ENCODE measurements at regions not wholly inside any gene's neighbourhood (a gene's known extent, or its start where the extent isn't known, plus 50 kb on each side); places are given as distances from the start of the nearest gene placed in this dataset.

GRCh38 chr15:31160740-31161495 lies 59.4 kb upstream of the TRPM1 start:
- no peak overlapping the region for H3K4me3 ChIP-seq (ENCODE audit: low read length)
- no peaks in the 10 kb centered on the region for H3F3A ChIP-seq (ENCODE audit: insufficient read depth, low read length)
- H3K4me2 ChIP-seq (ENCODE audit: low read depth, low read length) = no peak overlapping the region
- H3K9ac ChIP-seq (ENCODE audit: low read length) = no peak overlapping the region
- no peaks in the 10 kb centered on the region for H3K9me2 ChIP-seq (replicated peaks; ENCODE audit: insufficient read depth, low read length)
- peaks cover 9% of the 10 kb centered on the region for H3K4me1 ChIP-seq (ENCODE audit: low read length)
- H4K20me1 ChIP-seq (ENCODE audit: insufficient read depth, low read length) = no peaks in the 10 kb centered on the region
- H3K27ac ChIP-seq (ENCODE audit: low read length) = no peak overlapping the region
- TF ChIP-seq CTCF (IDR thresholded peaks at IDR 0.05; ENCODE audit: low read length) (no peak), EZH2 (optimal IDR thresholded peaks at IDR 0.05; ENCODE audit: low read depth, low read length) (no peak), EZH2phosphoT487 (IDR thresholded peaks at IDR 0.05; ENCODE audit: low read length) (no peak)
- H3K9me3 ChIP-seq (replicated peaks; ENCODE audit: insufficient read depth, low read length) = no peaks in the 10 kb centered on the region
- no peaks in the 10 kb centered on the region for H3K79me2 ChIP-seq (ENCODE audit: low read length)
- DNase-seq = no peak
- no peak overlapping the region for H2AFZ ChIP-seq (ENCODE audit: low read length)
- H3K27me3 ChIP-seq (replicated peaks; ENCODE audit: insufficient read depth, low read length) = no peaks in the 10 kb centered on the region
- H3K36me3 ChIP-seq (replicated peaks; ENCODE audit: insufficient read depth, low read length) = no peaks in the 10 kb centered on the region

- Histone ChIP-seq H3K27ac (ENCODE audit: low read length) (no peak overlapping the region), H3K4me2 (ENCODE audit: low read depth, low read length) (no peak overlapping the region), H3K36me3 (replicated peaks; ENCODE audit: insufficient read depth, low read length) (no peaks in the 10 kb centered on the region), H3K9ac (ENCODE audit: low read length) (no peak overlapping the region), H4K20me1 (ENCODE audit: insufficient read depth, low read length) (no peaks in the 10 kb centered on the region), H3K4me3 (ENCODE audit: low read length) (no peak overlapping the region), H3K4me1 (ENCODE audit: low read length) (peaks cover 9% of the 10 kb centered on the region), H3F3A (ENCODE audit: insufficient read depth, low read length) (no peaks in the 10 kb centered on the region), H3K9me3 (replicated peaks; ENCODE audit: insufficient read depth, low read length) (no peaks in the 10 kb centered on the region), H3K79me2 (ENCODE audit: low read length) (no peaks in the 10 kb centered on the region), H2AFZ (ENCODE audit: low read length) (no peak overlapping the region), H3K9me2 (replicated peaks; ENCODE audit: insufficient read depth, low read length) (no peaks in the 10 kb centered on the region), H3K27me3 (replicated peaks; ENCODE audit: insufficient read depth, low read length) (no peaks in the 10 kb centered on the region)
- DNase-seq = no peak
- TF ChIP-seq EZH2 (optimal IDR thresholded peaks at IDR 0.05; ENCODE audit: low read depth, low read length) = no peak
- TF ChIP-seq EZH2phosphoT487 (IDR thresholded peaks at IDR 0.05; ENCODE audit: low read length) = no peak
- TF ChIP-seq CTCF (IDR thresholded peaks at IDR 0.05; ENCODE audit: low read length) = no peak
Observed at GRCh38 chr15:31161951-31162350, 60.4 kb upstream of the TRPM1 start.

- H3K9me2 ChIP-seq (replicated peaks; ENCODE audit: insufficient read depth, low read length) = no peaks in the 10 kb centered on the region
- TF ChIP-seq EZH2 (optimal IDR thresholded peaks at IDR 0.05; ENCODE audit: low read depth, low read length) (no peak), EZH2phosphoT487 (IDR thresholded peaks at IDR 0.05; ENCODE audit: low read length) (no peak), CTCF (IDR thresholded peaks at IDR 0.05; ENCODE audit: low read length) (no peak)
Observed at GRCh38 chr15:31162721-31163510, 61.4 kb upstream of the TRPM1 start.

More at GRCh38 chr15:31162721-31163510, 61.4 kb upstream of the TRPM1 start:
- no peak overlapping the region for H3K4me3 ChIP-seq (ENCODE audit: low read length)
- H3K9ac ChIP-seq (ENCODE audit: low read length) = no peak overlapping the region
- no peaks in the 10 kb centered on the region for H3K36me3 ChIP-seq (replicated peaks; ENCODE audit: insufficient read depth, low read length)
- no peak for DNase-seq
- no peak overlapping the region for H3K27ac ChIP-seq (ENCODE audit: low read length)
- no peak overlapping the region for H2AFZ ChIP-seq (ENCODE audit: low read length)
- no peaks in the 10 kb centered on the region for H3F3A ChIP-seq (ENCODE audit: insufficient read depth, low read length)
- no peaks in the 10 kb centered on the region for H3K27me3 ChIP-seq (replicated peaks; ENCODE audit: insufficient read depth, low read length)
- H3K4me2 ChIP-seq (ENCODE audit: low read depth, low read length) = no peak overlapping the region
- no peaks in the 10 kb centered on the region for H3K9me3 ChIP-seq (replicated peaks; ENCODE audit: insufficient read depth, low read length)
- H4K20me1 ChIP-seq (ENCODE audit: insufficient read depth, low read length) = no peaks in the 10 kb centered on the region
- peaks cover 2% of the 10 kb centered on the region; the same call in 1 of the 2 replicates for H3K4me1 ChIP-seq (ENCODE audit: low read length)
- no peaks in the 10 kb centered on the region for H3K79me2 ChIP-seq (ENCODE audit: low read length)

Data from MM.1S (cell line).